ENCODE measurements at regions not wholly inside any gene's neighbourhood (a gene's known extent, or its start where the extent isn't known, plus 50 kb on each side); places are given as distances from the start of the nearest gene placed in this dataset.

GRCh38 chr2:4256351-4256750 lies 553.0 kb downstream of the DCDC2C start:
- peaks cover 2% of the 10 kb centered on the region for H3K27me3 Mint-ChIP-seq (ENCODE audit: unreplicated experiment)
- peaks cover 1% of the 10 kb centered on the region for H3K9me3 Mint-ChIP-seq (ENCODE audit: unreplicated experiment)
- H3K27ac Mint-ChIP-seq (ENCODE audit: unreplicated experiment), result no peak overlapping the region
- DNase-seq, result no peak
- no peak overlapping the region for H3K4me3 Mint-ChIP-seq (ENCODE audit: unreplicated experiment)
- TF ChIP-seq, protein P1, sequence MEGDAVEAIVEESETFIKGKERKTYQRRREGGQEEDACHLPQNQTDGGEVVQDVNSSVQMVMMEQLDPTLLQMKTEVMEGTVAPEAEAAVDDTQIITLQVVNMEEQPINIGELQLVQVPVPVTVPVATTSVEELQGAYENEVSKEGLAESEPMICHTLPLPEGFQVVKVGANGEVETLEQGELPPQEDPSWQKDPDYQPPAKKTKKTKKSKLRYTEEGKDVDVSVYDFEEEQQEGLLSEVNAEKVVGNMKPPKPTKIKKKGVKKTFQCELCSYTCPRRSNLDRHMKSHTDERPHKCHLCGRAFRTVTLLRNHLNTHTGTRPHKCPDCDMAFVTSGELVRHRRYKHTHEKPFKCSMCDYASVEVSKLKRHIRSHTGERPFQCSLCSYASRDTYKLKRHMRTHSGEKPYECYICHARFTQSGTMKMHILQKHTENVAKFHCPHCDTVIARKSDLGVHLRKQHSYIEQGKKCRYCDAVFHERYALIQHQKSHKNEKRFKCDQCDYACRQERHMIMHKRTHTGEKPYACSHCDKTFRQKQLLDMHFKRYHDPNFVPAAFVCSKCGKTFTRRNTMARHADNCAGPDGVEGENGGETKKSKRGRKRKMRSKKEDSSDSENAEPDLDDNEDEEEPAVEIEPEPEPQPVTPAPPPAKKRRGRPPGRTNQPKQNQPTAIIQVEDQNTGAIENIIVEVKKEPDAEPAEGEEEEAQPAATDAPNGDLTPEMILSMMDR (IDR thresholded peaks at IDR 0.05; ENCODE audit: partially characterized antibody, unreplicated experiment), result no peak
- H3K36me3 Mint-ChIP-seq (ENCODE audit: unreplicated experiment), result no peaks in the 10 kb centered on the region
- H3K4me1 Mint-ChIP-seq (ENCODE audit: low read depth, unreplicated experiment), result no peaks in the 10 kb centered on the region

DNA sequence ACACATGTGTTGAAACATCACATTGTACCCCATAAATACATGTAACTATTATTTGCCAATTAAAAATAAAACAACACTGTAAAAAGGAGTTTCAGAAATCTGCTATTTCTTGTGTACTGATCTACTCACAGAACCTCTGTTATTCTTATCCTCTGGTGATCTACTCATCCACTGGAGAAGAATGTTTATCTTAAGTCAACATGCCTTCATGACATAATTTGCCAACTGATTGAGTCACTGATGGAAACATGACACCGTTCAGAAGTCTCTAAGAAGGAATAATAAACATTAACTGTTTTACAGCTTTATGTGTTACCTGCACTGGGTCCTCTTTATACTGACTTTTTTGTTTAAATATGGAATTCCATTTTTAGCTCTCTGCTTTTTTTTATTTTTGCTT lies 555.2 kb downstream of the DCDC2C start:
- Mint-ChIP-seq H3K27me3 (ENCODE audit: unreplicated experiment) (peaks cover 2% of the 10 kb centered on the region), H3K27ac (ENCODE audit: unreplicated experiment) (no peak overlapping the region), H3K36me3 (ENCODE audit: unreplicated experiment) (no peaks in the 10 kb centered on the region), H3K4me3 (ENCODE audit: unreplicated experiment) (no peak overlapping the region), H3K4me1 (ENCODE audit: low read depth, unreplicated experiment) (no peaks in the 10 kb centered on the region), H3K9me3 (ENCODE audit: unreplicated experiment) (peaks cover 1% of the 10 kb centered on the region)
- no peak for DNase-seq
- TF ChIP-seq, protein P1 (IDR thresholded peaks at IDR 0.05; ENCODE audit: partially characterized antibody, unreplicated experiment), result no peak

GRCh38 chr2:4265936-4266335 lies 562.6 kb downstream of the DCDC2C start:
- no peaks in the 10 kb centered on the region for H3K36me3 Mint-ChIP-seq (ENCODE audit: unreplicated experiment)
- no peaks in the 10 kb centered on the region for H3K27me3 Mint-ChIP-seq (ENCODE audit: unreplicated experiment)
- TF ChIP-seq, protein P1 (IDR thresholded peaks at IDR 0.05; ENCODE audit: partially characterized antibody, unreplicated experiment), result no peak
- no peak overlapping the region for H3K4me3 Mint-ChIP-seq (ENCODE audit: unreplicated experiment)
- H3K4me1 Mint-ChIP-seq (ENCODE audit: low read depth, unreplicated experiment), result no peaks in the 10 kb centered on the region
- no peak for DNase-seq
- no peak overlapping the region for H3K27ac Mint-ChIP-seq (ENCODE audit: unreplicated experiment)
- no peaks in the 10 kb centered on the region for H3K9me3 Mint-ChIP-seq (ENCODE audit: unreplicated experiment)

GRCh38 chr2:4269885-4270284 lies 566.5 kb downstream of the DCDC2C start:
- no peaks in the 10 kb centered on the region for H3K9me3 Mint-ChIP-seq (ENCODE audit: unreplicated experiment)
- TF ChIP-seq, protein P1 (IDR thresholded peaks at IDR 0.05; ENCODE audit: partially characterized antibody, unreplicated experiment), result no peak
- no peaks in the 10 kb centered on the region for H3K27me3 Mint-ChIP-seq (ENCODE audit: unreplicated experiment)
- no peaks in the 10 kb centered on the region for H3K36me3 Mint-ChIP-seq (ENCODE audit: unreplicated experiment)
- peaks cover 2% of the 10 kb centered on the region for H3K4me1 Mint-ChIP-seq (ENCODE audit: low read depth, unreplicated experiment)
- H3K4me3 Mint-ChIP-seq (ENCODE audit: unreplicated experiment), result no peak overlapping the region
- DNase-seq, result peak; percentile 27
- H3K27ac Mint-ChIP-seq (ENCODE audit: unreplicated experiment), result no peak overlapping the region

DNA sequence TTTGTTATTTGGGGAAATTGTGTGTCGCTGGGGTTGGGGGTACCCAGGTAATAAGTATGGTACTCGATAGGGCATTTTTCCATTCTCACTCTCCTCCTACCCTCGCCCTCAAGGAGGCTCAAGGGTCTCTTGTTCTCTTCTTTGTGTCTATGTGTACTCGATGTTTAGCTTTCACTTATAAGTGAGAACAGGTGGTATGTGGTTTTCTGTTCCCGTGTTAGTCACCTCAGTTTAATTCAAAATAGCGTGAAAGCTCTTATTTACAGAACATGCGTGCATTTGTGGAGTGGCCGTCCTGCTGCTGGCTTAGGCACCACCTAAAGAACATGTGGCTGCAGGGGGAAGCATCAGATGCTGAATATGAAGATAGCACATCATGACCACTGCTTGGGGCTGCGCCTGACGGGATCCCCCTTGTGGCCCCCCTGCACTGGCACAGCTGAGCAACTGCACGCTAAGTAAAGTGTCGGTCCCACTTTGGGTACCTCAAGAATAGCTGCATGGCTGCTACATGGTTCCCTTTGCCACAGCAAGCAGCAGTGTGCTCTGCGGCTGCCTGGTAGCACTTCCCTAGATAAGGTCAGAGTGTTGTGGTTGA lies 569.0 kb downstream of the DCDC2C start:
- DNase-seq, result no peak
- Mint-ChIP-seq H3K27me3 (ENCODE audit: unreplicated experiment) (no peaks in the 10 kb centered on the region), H3K9me3 (ENCODE audit: unreplicated experiment) (no peaks in the 10 kb centered on the region), H3K4me3 (ENCODE audit: unreplicated experiment) (no peak overlapping the region), H3K4me1 (ENCODE audit: low read depth, unreplicated experiment) (peaks cover 2% of the 10 kb centered on the region), H3K36me3 (ENCODE audit: unreplicated experiment) (no peaks in the 10 kb centered on the region), H3K27ac (ENCODE audit: unreplicated experiment) (no peak overlapping the region)
- TF ChIP-seq, protein P1 (IDR thresholded peaks at IDR 0.05; ENCODE audit: partially characterized antibody, unreplicated experiment), result no peak
